ENCODE measurements at regions not wholly inside any gene's neighbourhood (a gene's known extent, or its start where the extent isn't known, plus 50 kb on each side); places are given as distances from the start of the nearest gene placed in this dataset.

DNA sequence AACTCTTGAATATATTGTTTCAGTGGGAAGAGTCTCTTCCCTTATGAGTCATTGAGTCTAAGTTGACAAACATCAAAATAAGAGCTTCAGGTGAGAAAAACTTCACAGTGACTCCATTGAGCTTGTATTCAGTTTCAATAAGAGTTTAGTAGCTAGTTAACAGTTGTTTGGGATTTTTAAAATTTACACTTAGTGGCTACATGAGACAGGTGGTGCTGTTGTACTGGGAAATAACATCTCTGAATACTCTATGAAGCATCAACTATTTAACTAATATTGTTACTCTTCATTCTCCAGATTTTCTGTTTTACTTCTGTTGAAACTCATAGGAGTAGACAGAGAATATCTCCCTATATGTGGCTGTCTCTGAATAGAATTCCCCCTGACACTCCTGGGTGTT, 1609.1 kb downstream of the C4orf33 start:
- no peak for DNase-seq (ENCODE audit: low read depth)
- TF ChIP-seq POLR2A (IDR thresholded peaks at IDR 0.05; ENCODE audit: extremely low read depth, insufficient read length) (no peak), MYC (IDR thresholded peaks at IDR 0.05; ENCODE audit: low read depth, low read length) (no peak)
- TF ChIP-seq, protein P1, sequence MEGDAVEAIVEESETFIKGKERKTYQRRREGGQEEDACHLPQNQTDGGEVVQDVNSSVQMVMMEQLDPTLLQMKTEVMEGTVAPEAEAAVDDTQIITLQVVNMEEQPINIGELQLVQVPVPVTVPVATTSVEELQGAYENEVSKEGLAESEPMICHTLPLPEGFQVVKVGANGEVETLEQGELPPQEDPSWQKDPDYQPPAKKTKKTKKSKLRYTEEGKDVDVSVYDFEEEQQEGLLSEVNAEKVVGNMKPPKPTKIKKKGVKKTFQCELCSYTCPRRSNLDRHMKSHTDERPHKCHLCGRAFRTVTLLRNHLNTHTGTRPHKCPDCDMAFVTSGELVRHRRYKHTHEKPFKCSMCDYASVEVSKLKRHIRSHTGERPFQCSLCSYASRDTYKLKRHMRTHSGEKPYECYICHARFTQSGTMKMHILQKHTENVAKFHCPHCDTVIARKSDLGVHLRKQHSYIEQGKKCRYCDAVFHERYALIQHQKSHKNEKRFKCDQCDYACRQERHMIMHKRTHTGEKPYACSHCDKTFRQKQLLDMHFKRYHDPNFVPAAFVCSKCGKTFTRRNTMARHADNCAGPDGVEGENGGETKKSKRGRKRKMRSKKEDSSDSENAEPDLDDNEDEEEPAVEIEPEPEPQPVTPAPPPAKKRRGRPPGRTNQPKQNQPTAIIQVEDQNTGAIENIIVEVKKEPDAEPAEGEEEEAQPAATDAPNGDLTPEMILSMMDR (IDR thresholded peaks at IDR 0.05; ENCODE audit: low read depth, low read length): no peak
- TF ChIP-seq, protein P2, sequence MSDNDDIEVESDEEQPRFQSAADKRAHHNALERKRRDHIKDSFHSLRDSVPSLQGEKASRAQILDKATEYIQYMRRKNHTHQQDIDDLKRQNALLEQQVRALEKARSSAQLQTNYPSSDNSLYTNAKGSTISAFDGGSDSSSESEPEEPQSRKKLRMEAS (IDR thresholded peaks at IDR 0.05; ENCODE audit: low read depth, low read length): no peak
- no peak overlapping the region for H3K4me3 ChIP-seq (ENCODE audit: low read depth, low read length)

DNA sequence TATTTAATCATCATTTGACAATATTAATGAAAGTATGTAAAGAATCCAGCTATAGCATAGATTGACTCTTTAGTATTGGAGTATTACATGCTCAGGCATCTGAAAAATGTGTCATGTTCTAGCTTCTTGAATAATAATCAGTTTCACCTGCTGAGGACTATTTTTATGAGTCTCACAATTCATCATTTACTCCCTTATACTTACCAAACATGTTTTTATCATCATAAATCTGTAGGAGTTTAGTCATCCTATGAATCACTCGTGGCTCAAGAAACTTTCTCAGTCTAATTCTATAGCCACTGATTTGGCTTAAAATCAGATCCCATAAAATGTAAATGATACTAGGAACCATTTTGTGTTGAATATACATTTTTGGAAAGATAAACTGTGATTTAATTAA, 1616.1 kb downstream of the C4orf33 start:
- TF ChIP-seq, protein P2 (IDR thresholded peaks at IDR 0.05; ENCODE audit: low read depth, low read length): no peak
- TF ChIP-seq MYC (IDR thresholded peaks at IDR 0.05; ENCODE audit: low read depth, low read length): no peak
- TF ChIP-seq, protein P1 (IDR thresholded peaks at IDR 0.05; ENCODE audit: low read depth, low read length): no peak
- TF ChIP-seq POLR2A (IDR thresholded peaks at IDR 0.05; ENCODE audit: extremely low read depth, insufficient read length): no peak
- DNase-seq (ENCODE audit: low read depth): no peak
- H3K4me3 ChIP-seq (ENCODE audit: low read depth, low read length): no peak overlapping the region

DNA sequence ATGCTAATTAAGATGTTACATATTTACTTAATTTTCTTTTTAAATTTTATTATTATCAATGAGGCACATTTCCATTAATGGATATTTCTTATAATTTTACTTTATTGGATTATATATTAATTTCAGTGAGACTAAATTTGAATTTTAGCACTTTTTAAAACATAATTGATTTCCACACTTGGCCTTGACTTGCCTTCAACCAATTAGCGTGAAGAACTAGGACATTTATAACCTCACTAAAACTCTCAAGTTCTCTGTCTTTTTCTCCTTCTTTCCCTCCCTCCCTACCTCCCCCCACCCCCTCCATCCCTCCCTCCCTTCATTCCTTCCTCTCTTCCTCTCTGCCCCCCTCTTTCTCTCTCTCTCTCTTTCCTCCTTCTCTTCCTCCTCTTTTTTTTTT, 1618.1 kb downstream of the C4orf33 start:
- no peak overlapping the region for H3K4me3 ChIP-seq (ENCODE audit: low read depth, low read length)
- TF ChIP-seq MYC (IDR thresholded peaks at IDR 0.05; ENCODE audit: low read depth, low read length): no peak
- TF ChIP-seq POLR2A (IDR thresholded peaks at IDR 0.05; ENCODE audit: extremely low read depth, insufficient read length): no peak
- TF ChIP-seq, protein P2 (IDR thresholded peaks at IDR 0.05; ENCODE audit: low read depth, low read length): no peak
- TF ChIP-seq, protein P1 (IDR thresholded peaks at IDR 0.05; ENCODE audit: low read depth, low read length): no peak
- no peak for DNase-seq (ENCODE audit: low read depth)

DNA sequence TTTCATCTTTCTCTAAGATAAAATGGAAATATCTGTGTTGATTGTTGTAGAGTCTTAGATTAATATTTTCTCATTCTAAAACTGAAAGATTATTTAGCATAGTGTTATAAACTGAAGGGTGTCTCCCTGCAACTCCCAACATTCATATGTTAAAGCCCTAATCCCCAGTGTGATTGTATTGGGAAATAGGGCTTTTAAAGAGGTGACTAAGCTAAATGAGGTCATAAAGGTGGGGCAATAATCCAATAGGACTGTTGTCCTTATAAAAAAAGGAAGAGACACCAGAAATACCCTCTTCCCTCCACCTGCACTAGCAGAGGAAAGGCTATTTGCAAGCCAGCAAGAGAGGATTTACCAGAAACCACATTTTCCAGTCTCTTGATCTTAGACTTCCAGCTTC, 1626.4 kb downstream of the C4orf33 start:
- TF ChIP-seq, protein P2 (IDR thresholded peaks at IDR 0.05; ENCODE audit: low read depth, low read length): no peak
- TF ChIP-seq, protein P1 (IDR thresholded peaks at IDR 0.05; ENCODE audit: low read depth, low read length): no peak
- TF ChIP-seq MYC (IDR thresholded peaks at IDR 0.05; ENCODE audit: low read depth, low read length) (no peak), POLR2A (IDR thresholded peaks at IDR 0.05; ENCODE audit: extremely low read depth, insufficient read length) (no peak)
- DNase-seq (ENCODE audit: low read depth): peak; percentile 4

DNA sequence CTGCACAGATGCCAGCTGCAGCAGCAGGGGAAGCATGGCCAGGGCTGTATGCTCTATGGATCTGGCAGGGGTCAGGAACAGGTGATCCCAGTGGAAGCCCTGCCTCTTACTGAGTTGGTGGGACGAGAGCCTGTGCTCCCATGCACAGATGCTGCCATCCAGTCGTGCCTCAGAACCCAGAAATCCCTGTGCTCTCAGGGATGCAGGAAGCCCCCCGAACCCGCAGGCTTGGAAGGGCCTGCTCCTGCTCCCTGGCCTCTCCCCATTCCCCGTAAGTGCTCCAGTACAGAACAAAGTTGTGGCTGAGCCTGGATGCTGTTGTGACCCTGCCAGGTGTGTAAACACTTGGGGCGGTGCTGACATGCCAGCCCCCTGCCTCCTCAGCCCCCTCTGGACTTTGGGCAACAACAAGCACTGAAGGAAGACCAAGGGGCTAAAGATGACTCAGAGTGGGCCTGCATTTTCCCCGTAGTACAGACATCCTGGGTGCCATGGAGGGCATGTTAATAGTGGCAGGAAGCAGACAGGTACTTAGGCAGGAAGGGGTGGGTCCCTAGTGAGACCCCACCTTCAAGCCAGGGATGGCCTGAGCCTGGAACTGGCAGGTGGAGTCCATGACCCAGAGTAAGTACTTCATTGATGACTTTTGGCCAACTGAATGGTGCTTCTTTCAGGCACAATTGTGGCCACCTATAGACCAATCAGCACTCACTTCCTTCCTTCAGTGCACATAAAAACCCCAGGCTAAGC, 1640.7 kb downstream of the C4orf33 start:
- TF ChIP-seq POLR2A (IDR thresholded peaks at IDR 0.05; ENCODE audit: extremely low read depth, insufficient read length): no peak
- TF ChIP-seq, protein P1 (IDR thresholded peaks at IDR 0.05; ENCODE audit: low read depth, low read length): no peak
- TF ChIP-seq, protein P2 (IDR thresholded peaks at IDR 0.05; ENCODE audit: low read depth, low read length): no peak
- no peak overlapping the region for H3K4me3 ChIP-seq (ENCODE audit: low read depth, low read length)
- DNase-seq (ENCODE audit: low read depth): no peak

More for the DNA sequence above, 1626.4 kb downstream of the C4orf33 start:
- H3K4me3 ChIP-seq (ENCODE audit: low read depth, low read length): no peak overlapping the region
